Ascending aorta (tissue), 2 donors: ENCODE measurements at regions not wholly inside any gene's neighbourhood (a gene's known extent, or its start where the extent isn't known, plus 50 kb on each side); places are given as distances from the start of the nearest gene placed in this dataset.

Source experiments
- DNase-seq, 2 donors: peaks; one replicate each; pipeline ENCODE4 v3.0.0-alpha.2; 2019; ENCODE audit warnings: low spot score in 2 of 2
- H3K27ac ChIP-seq, 2 donors: fragments of 200-600 bp; sonication (generic); one replicate each; pipeline ENCODE4 v1.5.1; 2016 to 2017; ENCODE audit warnings: mild to moderate bottlenecking in 1 of 2
- H3K27me3 ChIP-seq: fragments of 200-600 bp; sonication (generic); one replicate; pipeline ENCODE4 v1.5.1; 2017
- H3K36me3 ChIP-seq, 2 donors: fragments of 200-600 bp; sonication (generic); one replicate each; pipeline ENCODE4 v1.5.1; 2016
- H3K4me1 ChIP-seq, 2 donors: fragments of 200-600 bp; sonication (generic); one replicate each; pipeline ENCODE4 v1.5.1; 2016 to 2017; ENCODE audit warnings: mild to moderate bottlenecking in 1 of 2
- H3K4me3 ChIP-seq, 2 donors: fragments of 200-600 bp; sonication (generic); one replicate each; pipeline ENCODE4 v1.5.1; 2016 to 2017; ENCODE audit warnings: mild to moderate bottlenecking in 1 of 2
- H3K9me3 ChIP-seq, 2 donors: fragments of 200-600 bp; sonication (generic); one replicate each; pipeline ENCODE4 v1.5.1; 2016
- intact Hi-C: fragments of 100-400 bp; cut with DNase I; formaldehyde crosslinking; loops from one replicate; pipeline ENCODE4 v1.15.1; 2023
- TF ChIP-seq, protein P1 (sequence below), 3 experiments: fragments of 200-600 bp in 2 of 3; fragments of 450-650 bp in 1 of 3; sonication (generic) in 2 of 3; IDR thresholded peaks; one replicate each; pipeline ENCODE4 v1.5.1; 2016 to 2019; ENCODE audit warnings: antibody characterized with exemption in 3 of 3, mild to moderate bottlenecking in 1 of 3, moderate library complexity in 1 of 3

DNA sequence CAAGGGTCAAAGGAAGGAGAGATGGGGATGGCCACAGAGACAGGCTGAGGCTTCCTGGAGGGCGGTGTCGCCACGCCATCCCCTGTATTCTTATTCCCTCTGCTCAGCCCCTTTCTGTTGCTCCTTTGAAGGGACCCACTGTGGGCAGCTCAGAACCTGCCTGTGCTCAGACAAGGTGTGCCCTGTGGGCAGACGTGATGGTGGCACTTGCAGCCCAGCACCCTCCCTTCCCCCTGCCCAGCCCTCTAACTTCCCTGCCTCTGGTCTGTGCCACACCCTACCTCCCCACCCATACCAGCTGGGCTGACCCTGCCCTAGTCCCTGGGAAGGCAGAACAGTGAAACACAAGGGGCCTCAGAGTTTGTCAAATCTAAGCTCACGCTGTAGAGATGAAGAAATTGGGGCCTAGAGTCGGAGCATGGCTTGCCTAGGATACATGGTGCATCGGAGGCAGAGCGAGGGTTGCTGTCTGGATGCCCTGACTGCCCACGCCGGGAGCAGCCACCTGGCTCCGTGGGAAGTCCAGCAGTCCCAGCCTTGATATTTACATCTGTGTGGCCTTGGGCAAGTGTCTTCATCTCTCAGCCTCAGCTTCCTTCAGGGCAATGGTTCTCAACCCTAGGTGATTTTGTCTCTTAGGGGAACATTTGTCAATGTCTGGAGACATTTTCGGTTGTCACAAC lies 68.6 kb upstream of the RUNX3 start:
- no peaks in the 10 kb centered on the region for H3K36me3 ChIP-seq
- H3K27ac ChIP-seq: no peak overlapping the region
- intact Hi-C loops: no loop called here
- H3K4me3 ChIP-seq: no peak overlapping the region
- TF ChIP-seq, protein P1, sequence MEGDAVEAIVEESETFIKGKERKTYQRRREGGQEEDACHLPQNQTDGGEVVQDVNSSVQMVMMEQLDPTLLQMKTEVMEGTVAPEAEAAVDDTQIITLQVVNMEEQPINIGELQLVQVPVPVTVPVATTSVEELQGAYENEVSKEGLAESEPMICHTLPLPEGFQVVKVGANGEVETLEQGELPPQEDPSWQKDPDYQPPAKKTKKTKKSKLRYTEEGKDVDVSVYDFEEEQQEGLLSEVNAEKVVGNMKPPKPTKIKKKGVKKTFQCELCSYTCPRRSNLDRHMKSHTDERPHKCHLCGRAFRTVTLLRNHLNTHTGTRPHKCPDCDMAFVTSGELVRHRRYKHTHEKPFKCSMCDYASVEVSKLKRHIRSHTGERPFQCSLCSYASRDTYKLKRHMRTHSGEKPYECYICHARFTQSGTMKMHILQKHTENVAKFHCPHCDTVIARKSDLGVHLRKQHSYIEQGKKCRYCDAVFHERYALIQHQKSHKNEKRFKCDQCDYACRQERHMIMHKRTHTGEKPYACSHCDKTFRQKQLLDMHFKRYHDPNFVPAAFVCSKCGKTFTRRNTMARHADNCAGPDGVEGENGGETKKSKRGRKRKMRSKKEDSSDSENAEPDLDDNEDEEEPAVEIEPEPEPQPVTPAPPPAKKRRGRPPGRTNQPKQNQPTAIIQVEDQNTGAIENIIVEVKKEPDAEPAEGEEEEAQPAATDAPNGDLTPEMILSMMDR (IDR thresholded peaks at IDR 0.05): no peak
- H3K27me3 ChIP-seq: no peaks in the 10 kb centered on the region
- H3K4me1 ChIP-seq: no peaks in the 10 kb centered on the region
- H3K9me3 ChIP-seq: no peaks in the 10 kb centered on the region
- no peak for DNase-seq

GRCh38 chr1:24996983-24997893 lies 67.2 kb upstream of the RUNX3 start:
- DNase-seq: no peak

DNA sequence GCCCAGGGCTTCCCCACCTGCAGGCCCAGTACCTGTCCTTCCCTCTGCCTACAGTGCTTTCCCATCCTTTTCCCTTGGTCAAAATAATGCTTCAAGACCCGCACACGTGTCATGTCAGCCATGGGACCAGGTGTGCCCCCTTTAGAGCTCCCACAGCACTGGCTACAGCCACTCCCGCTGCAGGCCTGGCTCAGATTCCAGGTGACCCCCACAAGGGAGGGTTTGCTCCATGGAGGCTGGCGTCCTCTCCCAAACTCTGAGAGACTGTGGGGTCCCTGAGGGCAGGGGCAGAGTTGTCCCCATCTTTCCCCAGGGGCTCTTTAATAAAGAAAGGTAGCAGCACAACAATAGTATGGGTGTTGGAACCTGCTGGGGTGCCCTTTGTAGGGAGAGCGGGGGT lies 66.4 kb upstream of the RUNX3 start:
- intact Hi-C loops: no loop called here
- no peak for DNase-seq
- H3K9me3 ChIP-seq: no peaks in the 10 kb centered on the region

More at GRCh38 chr1:24996983-24997893, 67.2 kb upstream of the RUNX3 start:
- no peaks in the 10 kb centered on the region for H3K9me3 ChIP-seq
- H3K36me3 ChIP-seq: no peaks in the 10 kb centered on the region
- H3K4me3 ChIP-seq: no peak overlapping the region
- H3K27ac ChIP-seq: no peak overlapping the region
- H3K27me3 ChIP-seq: no peaks in the 10 kb centered on the region
- H3K4me1 ChIP-seq: no peaks in the 10 kb centered on the region
- intact Hi-C loops: no loop called here
- TF ChIP-seq, protein P1 (IDR thresholded peaks at IDR 0.05): no peak

DNA sequence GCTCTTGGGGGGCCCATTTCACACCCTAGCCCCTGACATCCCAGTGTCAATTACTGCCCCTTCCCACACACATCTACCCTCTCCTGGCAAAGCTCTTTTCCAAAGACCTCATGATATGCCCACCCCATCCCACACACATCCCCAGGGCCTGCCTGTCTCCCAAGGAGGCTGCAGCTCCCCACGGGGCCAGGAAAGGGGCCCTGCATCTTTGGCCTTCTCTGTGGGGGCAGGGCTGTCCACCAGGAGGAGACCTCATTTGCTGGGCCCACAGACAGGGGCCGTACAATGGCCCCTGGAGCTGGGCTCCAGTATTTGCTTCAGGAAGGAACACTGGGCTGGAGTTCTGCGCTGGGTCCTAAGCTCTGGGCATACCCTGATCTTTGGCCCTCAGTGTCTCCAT lies 65.6 kb upstream of the RUNX3 start:
- intact Hi-C loops: no loop called here
- H3K4me1 ChIP-seq: no peaks in the 10 kb centered on the region
- H3K27me3 ChIP-seq: no peaks in the 10 kb centered on the region
- no peaks in the 10 kb centered on the region for H3K9me3 ChIP-seq
- no peak overlapping the region for H3K4me3 ChIP-seq
- no peak for DNase-seq
- TF ChIP-seq, protein P1 (IDR thresholded peaks at IDR 0.05): no peak
- H3K27ac ChIP-seq: no peak overlapping the region
- no peaks in the 10 kb centered on the region for H3K36me3 ChIP-seq

More for the DNA sequence above, 66.4 kb upstream of the RUNX3 start:
- TF ChIP-seq, protein P1 (IDR thresholded peaks at IDR 0.05): no peak
- Histone ChIP-seq H3K36me3 (no peaks in the 10 kb centered on the region), H3K4me3 (no peak overlapping the region), H3K27me3 (no peaks in the 10 kb centered on the region), H3K27ac (no peak overlapping the region), H3K4me1 (no peaks in the 10 kb centered on the region)

DNA sequence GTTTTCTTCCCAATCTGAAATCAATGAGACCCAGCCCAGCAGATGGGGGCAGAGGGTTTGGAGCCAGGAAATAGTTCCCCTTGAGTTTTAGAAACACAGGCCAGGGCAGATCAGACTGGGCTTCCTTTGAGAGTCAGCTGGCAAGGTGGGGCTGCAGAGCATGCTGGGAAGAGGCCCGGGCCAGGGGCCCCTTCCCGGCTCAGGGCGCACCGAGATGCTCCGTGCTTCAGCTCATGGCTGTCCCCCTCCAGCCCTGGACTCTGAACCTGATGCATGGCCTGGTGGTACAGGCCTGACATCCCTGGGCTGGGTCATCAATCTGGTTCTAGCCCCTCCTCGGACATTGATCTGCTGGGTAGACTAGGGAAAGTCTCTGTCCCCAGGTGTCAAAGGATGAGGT lies 65.1 kb upstream of the RUNX3 start:
- H3K36me3 ChIP-seq: no peaks in the 10 kb centered on the region
- H3K4me1 ChIP-seq: no peaks in the 10 kb centered on the region
- no peak for DNase-seq
- no peaks in the 10 kb centered on the region for H3K27me3 ChIP-seq
- no peak overlapping the region for H3K4me3 ChIP-seq
- intact Hi-C loops: no loop called here
- TF ChIP-seq, protein P1 (IDR thresholded peaks at IDR 0.05): no peak
- H3K27ac ChIP-seq: no peak overlapping the region
- no peaks in the 10 kb centered on the region for H3K9me3 ChIP-seq
